GM13976 (cell line): ENCODE measurements at regions not wholly inside any gene's neighbourhood (a gene's known extent, or its start where the extent isn't known, plus 50 kb on each side); places are given as distances from the start of the nearest gene placed in this dataset.

Source experiments
- DNase-seq: peaks from one replicate; pipeline ENCODE4 v3.0.0; 2012; ENCODE audit warnings: low spot score
- in situ Hi-C: fragments of 300-500 bp; cut with MboI; formaldehyde crosslinking; loops from one replicate; pipeline ENCODE4 v1.12.0; 2022; ENCODE audit warnings: low sequenced_read_pairs, mixed read lengths, inconsistent platforms; ENCODE audit not compliant: unreplicated experiment
- TF ChIP-seq, protein P1 (sequence below): IDR thresholded peaks from 2 replicates; pipeline ENCODE4 v1.5.1; 2012; ENCODE audit warnings: borderline replicate concordance, mild to moderate bottlenecking; ENCODE audit not compliant: insufficient read depth; ENCODE audit errors: extremely low read depth, missing control alignments, control extremely low read depth

DNA sequence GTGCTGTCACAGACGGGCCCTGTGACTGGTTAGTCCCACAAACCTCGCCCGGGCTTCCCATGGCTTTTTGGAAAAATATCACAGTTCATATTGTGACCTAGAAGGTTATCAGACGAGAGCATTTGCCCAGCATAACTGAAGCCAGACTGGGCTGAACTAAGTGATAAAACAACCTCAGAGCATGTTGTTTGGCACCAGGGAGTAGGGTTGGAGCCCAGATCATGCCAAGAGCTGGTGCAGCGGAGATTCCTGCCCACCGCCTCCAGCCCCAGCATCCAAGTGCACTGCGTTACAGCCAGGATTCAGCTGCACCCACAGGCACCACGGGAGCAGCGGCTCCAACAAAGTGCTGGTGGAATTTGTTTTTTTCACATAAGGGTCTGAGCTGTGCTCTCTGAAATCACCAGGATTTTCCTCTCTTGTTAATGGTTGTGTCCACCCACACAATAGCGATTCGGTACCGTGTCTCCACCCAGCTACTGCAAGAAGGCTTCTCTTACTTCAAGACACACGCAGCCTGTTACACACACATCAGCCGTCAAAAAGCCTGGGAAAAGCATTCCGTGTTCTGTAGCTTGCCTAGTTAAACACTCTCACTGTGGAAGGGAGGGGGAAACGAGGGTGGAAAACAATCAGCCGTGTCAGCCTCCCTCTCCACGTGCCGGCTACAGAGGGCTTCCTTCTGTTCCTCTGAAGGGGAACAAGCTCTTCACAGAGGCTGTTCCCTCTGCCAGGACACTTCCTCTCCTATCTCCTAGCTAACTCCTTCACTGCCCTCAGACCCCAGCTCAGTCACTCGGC lies 273.8 kb downstream of the C16orf95 start:
- no peak for DNase-seq
- TF ChIP-seq, protein P1, sequence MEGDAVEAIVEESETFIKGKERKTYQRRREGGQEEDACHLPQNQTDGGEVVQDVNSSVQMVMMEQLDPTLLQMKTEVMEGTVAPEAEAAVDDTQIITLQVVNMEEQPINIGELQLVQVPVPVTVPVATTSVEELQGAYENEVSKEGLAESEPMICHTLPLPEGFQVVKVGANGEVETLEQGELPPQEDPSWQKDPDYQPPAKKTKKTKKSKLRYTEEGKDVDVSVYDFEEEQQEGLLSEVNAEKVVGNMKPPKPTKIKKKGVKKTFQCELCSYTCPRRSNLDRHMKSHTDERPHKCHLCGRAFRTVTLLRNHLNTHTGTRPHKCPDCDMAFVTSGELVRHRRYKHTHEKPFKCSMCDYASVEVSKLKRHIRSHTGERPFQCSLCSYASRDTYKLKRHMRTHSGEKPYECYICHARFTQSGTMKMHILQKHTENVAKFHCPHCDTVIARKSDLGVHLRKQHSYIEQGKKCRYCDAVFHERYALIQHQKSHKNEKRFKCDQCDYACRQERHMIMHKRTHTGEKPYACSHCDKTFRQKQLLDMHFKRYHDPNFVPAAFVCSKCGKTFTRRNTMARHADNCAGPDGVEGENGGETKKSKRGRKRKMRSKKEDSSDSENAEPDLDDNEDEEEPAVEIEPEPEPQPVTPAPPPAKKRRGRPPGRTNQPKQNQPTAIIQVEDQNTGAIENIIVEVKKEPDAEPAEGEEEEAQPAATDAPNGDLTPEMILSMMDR, result no peak
- in situ Hi-C loops, result no loop called here

DNA sequence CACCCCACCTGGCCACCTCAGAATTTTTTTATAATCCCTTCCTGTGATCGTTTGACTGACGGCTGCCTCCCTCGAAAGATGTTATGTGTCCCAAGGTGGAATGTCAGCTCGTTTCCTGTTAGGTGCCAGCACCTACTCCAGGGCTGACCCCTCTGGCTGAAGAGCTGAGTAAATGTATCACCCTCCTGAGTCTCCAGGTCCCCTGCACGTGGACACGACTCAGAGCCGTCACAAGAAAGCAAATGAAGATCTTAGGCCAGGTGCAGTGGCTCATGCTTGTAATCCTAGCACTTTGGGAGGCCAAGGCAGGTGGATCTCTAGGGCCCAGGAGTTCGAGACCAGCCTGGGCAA lies 273.2 kb downstream of the C16orf95 start:
- in situ Hi-C loops, result no loop called here
- TF ChIP-seq, protein P1, result no peak
- DNase-seq, result no peak

DNA sequence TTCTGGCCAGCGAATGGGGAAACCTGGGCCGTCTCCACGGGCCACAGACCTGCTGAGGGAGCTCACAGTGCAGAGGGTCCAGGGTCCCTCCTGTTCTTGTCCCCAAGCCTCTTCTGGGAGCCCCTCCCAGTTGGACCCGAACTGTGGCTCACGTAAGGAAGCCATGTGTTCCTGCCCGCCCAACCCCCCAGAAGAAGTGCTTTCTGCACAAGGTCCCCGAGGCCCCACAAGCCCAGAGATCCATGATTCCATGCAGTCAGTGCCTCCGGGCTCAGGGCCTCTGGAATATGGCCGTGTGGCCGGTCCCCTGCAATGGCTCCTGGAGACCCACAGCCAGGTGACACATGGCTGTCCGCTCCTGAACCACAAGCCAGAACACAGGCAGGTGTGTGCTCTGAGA lies 272.4 kb downstream of the C16orf95 start:
- in situ Hi-C loops, result no loop called here
- TF ChIP-seq, protein P1, result no peak
- DNase-seq, result no peak

DNA sequence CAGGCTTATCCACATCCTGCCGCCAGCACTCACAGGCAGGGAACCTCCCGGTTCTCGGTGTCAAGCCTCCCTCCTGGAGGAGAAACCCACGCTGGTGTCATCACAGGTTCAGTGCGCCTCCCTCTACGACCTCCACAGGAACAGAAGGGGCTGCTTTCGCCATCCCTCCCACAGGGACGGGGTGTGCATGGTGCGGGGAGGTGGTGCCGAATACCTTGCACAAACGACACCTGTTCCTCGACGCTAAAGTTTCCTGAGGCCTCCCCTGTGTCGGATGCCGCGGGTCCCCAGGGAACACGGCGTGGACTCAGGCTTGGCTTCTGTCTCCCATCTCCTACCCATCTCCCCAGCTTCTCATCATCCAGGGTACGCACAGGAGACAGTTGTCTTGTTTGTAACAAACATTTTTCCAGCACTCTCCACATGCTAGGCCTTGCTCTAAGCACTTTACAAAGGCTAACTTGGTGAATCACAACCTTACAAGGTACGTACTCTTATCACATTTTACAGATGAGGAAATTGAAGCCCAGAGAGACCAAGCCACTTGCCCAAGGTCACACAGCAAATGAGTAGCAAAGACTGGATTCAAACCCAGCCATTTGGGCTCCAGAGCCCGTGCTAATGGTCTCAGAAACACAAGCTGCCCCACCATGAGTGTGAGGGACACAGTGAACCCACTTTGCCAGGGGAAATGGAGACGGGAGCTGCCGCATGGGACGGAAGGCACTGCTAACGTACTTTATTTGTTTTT lies 271.6 kb downstream of the C16orf95 start:
- TF ChIP-seq, protein P1, result no peak

DNA sequence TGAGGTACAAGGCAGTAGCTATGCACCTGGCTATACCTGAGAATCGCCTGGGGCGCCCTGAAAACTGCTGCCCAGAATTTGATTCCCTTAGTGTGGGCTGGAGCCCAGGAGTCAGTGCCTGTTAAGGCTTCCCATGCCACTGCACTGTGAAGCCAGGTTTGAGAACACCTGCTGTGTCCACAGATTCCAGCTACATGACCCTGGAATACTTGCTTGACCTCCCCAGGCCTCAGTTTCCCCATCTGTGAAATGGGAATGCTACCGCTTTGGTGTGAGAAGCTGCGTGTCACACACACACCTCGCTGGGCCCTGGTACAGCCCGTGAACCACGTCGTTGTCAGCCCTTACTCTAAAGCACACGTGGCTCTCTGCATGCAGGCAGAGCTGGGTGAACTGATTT lies 271.0 kb downstream of the C16orf95 start:
- TF ChIP-seq, protein P1, result no peak
- no peak for DNase-seq

More for the DNA sequence above, 271.6 kb downstream of the C16orf95 start:
- in situ Hi-C loops, result no loop called here
- DNase-seq, result no peak

DNA sequence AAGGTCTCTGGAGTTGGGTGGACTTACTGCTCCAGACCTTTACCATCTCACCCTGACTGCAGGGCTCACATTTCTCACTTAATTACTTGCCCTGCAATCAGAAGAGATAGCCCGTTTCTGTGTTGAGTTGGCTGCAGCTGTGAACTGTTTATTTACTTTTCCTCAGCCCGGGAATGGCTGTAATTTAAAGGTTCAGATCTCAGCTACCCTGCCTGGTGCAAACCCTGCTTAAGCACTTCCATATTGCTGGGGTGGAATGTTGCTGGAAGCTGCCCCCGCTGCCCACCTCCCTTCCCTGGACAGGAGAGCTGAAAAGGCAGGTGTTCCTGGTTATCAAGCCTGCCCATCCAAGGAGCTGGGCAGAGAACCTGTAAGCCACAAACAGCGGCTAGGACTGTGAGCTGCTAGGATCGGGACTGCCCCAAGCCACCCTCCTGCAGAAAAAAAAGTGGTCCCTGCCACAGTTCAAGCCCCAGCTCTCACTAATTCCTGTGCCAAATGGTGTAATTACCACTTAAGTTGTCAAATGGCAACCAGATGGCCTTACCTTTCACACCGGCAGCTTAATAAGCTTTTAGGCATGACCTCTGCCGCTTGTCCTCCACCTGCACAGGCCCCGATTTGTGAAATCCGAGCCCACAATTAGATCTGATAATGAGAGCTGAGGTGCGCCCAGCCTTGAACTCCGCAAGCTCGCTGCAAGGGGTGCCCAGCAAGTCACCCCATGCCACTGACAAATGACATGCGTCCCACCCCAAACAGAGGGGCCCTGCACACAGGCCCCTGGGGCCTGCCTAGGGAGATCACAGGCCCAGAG lies 269.8 kb downstream of the C16orf95 start:
- TF ChIP-seq, protein P1, result no peak
- in situ Hi-C loops, result no loop called here
- no peak for DNase-seq

More for the DNA sequence above, 271.0 kb downstream of the C16orf95 start:
- in situ Hi-C loops, result no loop called here
